HG03571 (cell line): ENCODE measurements at regions not wholly inside any gene's neighbourhood (a gene's known extent, or its start where the extent isn't known, plus 50 kb on each side); places are given as distances from the start of the nearest gene placed in this dataset.

Experiments
- ATAC-seq: cut with Tn5 transposase; IDR thresholded peaks from one replicate; pipeline ENCODE4 v1.9.1; 2021; ENCODE audit not compliant: unreplicated experiment

DNA sequence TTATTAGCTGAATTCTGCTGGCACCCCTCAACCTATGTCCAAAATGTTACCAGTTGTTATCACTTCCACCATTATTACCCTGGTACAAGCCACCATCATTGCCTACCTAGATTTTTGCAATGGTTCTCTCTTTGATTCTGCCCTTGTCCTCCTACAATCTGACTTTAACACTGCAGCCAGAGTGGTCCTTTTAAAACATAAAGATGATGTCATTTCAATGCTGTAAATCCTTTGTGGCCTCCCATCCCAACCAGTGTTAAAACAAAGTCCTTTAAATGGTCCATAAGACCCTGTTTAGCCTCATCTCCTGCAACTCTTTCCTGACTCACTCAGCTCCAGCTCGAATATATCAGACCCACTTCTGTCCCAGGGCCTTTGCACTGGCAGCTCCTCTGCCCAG is 54.9 kb upstream of the FSTL4 start:
- no peak for ATAC-seq

GRCh38 chr5:133665571-133665970 is 53.2 kb upstream of the FSTL4 start:
- no peak for ATAC-seq

GRCh38 chr5:133664422-133664821 is 52.1 kb upstream of the FSTL4 start:
- ATAC-seq: no peak

GRCh38 chr5:133663397-133664054 is 51.2 kb upstream of the FSTL4 start:
- ATAC-seq: no peak

- ATAC-seq: no peak
These were observed 50.2 kb upstream of the FSTL4 start for GRCh38 chr5:133662578-133662977.
